ENCODE measurements at regions not wholly inside any gene's neighbourhood (a gene's known extent, or its start where the extent isn't known, plus 50 kb on each side); places are given as distances from the start of the nearest gene placed in this dataset.

- TF ChIP-seq, protein P1, sequence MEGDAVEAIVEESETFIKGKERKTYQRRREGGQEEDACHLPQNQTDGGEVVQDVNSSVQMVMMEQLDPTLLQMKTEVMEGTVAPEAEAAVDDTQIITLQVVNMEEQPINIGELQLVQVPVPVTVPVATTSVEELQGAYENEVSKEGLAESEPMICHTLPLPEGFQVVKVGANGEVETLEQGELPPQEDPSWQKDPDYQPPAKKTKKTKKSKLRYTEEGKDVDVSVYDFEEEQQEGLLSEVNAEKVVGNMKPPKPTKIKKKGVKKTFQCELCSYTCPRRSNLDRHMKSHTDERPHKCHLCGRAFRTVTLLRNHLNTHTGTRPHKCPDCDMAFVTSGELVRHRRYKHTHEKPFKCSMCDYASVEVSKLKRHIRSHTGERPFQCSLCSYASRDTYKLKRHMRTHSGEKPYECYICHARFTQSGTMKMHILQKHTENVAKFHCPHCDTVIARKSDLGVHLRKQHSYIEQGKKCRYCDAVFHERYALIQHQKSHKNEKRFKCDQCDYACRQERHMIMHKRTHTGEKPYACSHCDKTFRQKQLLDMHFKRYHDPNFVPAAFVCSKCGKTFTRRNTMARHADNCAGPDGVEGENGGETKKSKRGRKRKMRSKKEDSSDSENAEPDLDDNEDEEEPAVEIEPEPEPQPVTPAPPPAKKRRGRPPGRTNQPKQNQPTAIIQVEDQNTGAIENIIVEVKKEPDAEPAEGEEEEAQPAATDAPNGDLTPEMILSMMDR (conservative IDR thresholded peaks at IDR 0.05; ENCODE audit: low read depth, low read length): no peak
- no peak for TF ChIP-seq EZH2 (IDR thresholded peaks at IDR 0.05; ENCODE audit: borderline replicate concordance, low read depth, low read length, poor library complexity, severe bottlenecking)
Observed at GRCh38 chr1:98382586-98382985, 278.9 kb upstream of the SNX7 start.

Data from A673 (cell line).